ENCODE measurements at regions not wholly inside any gene's neighbourhood (a gene's known extent, or its start where the extent isn't known, plus 50 kb on each side); places are given as distances from the start of the nearest gene placed in this dataset.

GRCh38 chr21:26739189-26739588 is 106.0 kb downstream of the ADAMTS1 start:
- peak; percentile 47 for DNase-seq (ENCODE audit: low read depth)

- peak; percentile 30 for DNase-seq (ENCODE audit: low read depth)
Observed at GRCh38 chr21:26736449-26736848, 108.8 kb downstream of the ADAMTS1 start.

- peak; percentile 74 for DNase-seq (ENCODE audit: low read depth)
Observed at GRCh38 chr21:26732432-26733221, 112.6 kb downstream of the ADAMTS1 start.

- no peak for DNase-seq (ENCODE audit: low read depth)
Observed at GRCh38 chr21:26719750-26720149, 125.5 kb downstream of the ADAMTS1 start.

- DNase-seq (ENCODE audit: low read depth): peak; percentile 27
Observed at GRCh38 chr21:26717146-26717739, 128.0 kb downstream of the ADAMTS1 start.

GRCh38 chr21:26715878-26716506 is 129.2 kb downstream of the ADAMTS1 start:
- DNase-seq (ENCODE audit: low read depth): peak; percentile 69

GRCh38 chr21:26715116-26715515 is 130.1 kb downstream of the ADAMTS1 start:
- no peak for DNase-seq (ENCODE audit: low read depth)

- DNase-seq (ENCODE audit: low read depth): no peak
Observed at GRCh38 chr21:26710155-26710554, 135.1 kb downstream of the ADAMTS1 start.

GRCh38 chr21:26709090-26709489 is 136.0 kb upstream of the CYYR1 start:
- peak; percentile 16 for DNase-seq (ENCODE audit: low read depth)

- no peak for DNase-seq (ENCODE audit: low read depth)
Observed at GRCh38 chr21:26708223-26708800, 135.2 kb upstream of the CYYR1 start.

GRCh38 chr21:26707246-26707645 is 134.2 kb upstream of the CYYR1 start:
- no peak for DNase-seq (ENCODE audit: low read depth)

- DNase-seq (ENCODE audit: low read depth): no peak
Observed at GRCh38 chr21:26698416-26698815, 125.3 kb upstream of the CYYR1 start.

- DNase-seq (ENCODE audit: low read depth): no peak
Observed at GRCh38 chr21:26691416-26691815, 118.3 kb upstream of the CYYR1 start.

- DNase-seq (ENCODE audit: low read depth): no peak
Observed at GRCh38 chr21:26686705-26687104, 113.6 kb upstream of the CYYR1 start.

GRCh38 chr21:26686278-26686677 is 113.2 kb upstream of the CYYR1 start:
- peak; percentile 44 for DNase-seq (ENCODE audit: low read depth)

- DNase-seq (ENCODE audit: low read depth): no peak
Observed at GRCh38 chr21:26684889-26685288, 111.8 kb upstream of the CYYR1 start.

- no peak for DNase-seq (ENCODE audit: low read depth)
Observed at GRCh38 chr21:26683996-26684395, 110.9 kb upstream of the CYYR1 start.

GRCh38 chr21:26679284-26679683 is 106.2 kb upstream of the CYYR1 start:
- no peak for DNase-seq (ENCODE audit: low read depth)

GRCh38 chr21:26674323-26674722 is 101.2 kb upstream of the CYYR1 start:
- no peak for DNase-seq (ENCODE audit: low read depth)

GRCh38 chr21:26669215-26669764 is 96.2 kb upstream of the CYYR1 start:
- no peak for DNase-seq (ENCODE audit: low read depth)

- DNase-seq (ENCODE audit: low read depth): no peak
Observed at GRCh38 chr21:26659757-26660156, 86.7 kb upstream of the CYYR1 start.

GRCh38 chr21:26659182-26659581 is 86.1 kb upstream of the CYYR1 start:
- DNase-seq (ENCODE audit: low read depth): no peak

- no peak for DNase-seq (ENCODE audit: low read depth)
Observed at GRCh38 chr21:26655460-26655859, 82.4 kb upstream of the CYYR1 start.

All from EH (cell line).